ENCODE measurements at regions not wholly inside any gene's neighbourhood (a gene's known extent, or its start where the extent isn't known, plus 50 kb on each side); places are given as distances from the start of the nearest gene placed in this dataset.
"Not testable (repeated sequence)": the region's sequence is repeated elsewhere in the genome, so short reads cannot be mapped to it uniquely, and the experiment has no call there.

GRCh38 chr3:18531662-18532061 is 106.5 kb upstream of the SATB1 start:
- Histone ChIP-seq H3K27ac (no peak overlapping the region), H3K4me3 (no peak overlapping the region), H3K4me1 (replicated peaks in 1 of 2) (no peaks in the 10 kb centered on the region)
- in situ Hi-C loops (cut with MboI; ENCODE audit: low pct_unique_long_range_greater_than_20kb in 2 of 9, low sequenced_read_pairs in 9 of 9, unreplicated experiment in 9 of 9), result no loop called here
- no peak for ATAC-seq (replicated peaks in 6 of 8)
- 55 to 100% (median 88%) methylated on average over 1 of the region's 1 CpG; no CpG with 5 or more reads in 1 of the 10 experiments for WGBS, 10 experiments

- ATAC-seq (replicated peaks in 6 of 8), result no peak
These were observed 104.5 kb upstream of the SATB1 start for GRCh38 chr3:18529631-18530030.

GRCh38 chr3:18527691-18528090 is 102.6 kb upstream of the SATB1 start:
- Histone ChIP-seq H3K4me3 (no peak overlapping the region), H3K27ac (no peak overlapping the region), H3K4me1 (replicated peaks in 1 of 2) (no peaks in the 10 kb centered on the region)
- in situ Hi-C loops (cut with MboI; ENCODE audit: low pct_unique_long_range_greater_than_20kb in 2 of 9, low sequenced_read_pairs in 9 of 9, unreplicated experiment in 9 of 9), result no loop called here
- ATAC-seq (replicated peaks in 6 of 8), result no peak

More at GRCh38 chr3:18529631-18530030, 104.5 kb upstream of the SATB1 start:
- no peak overlapping the region for H3K27ac ChIP-seq
- no peak overlapping the region for H3K4me3 ChIP-seq
- H3K4me1 ChIP-seq (replicated peaks in 1 of 2), result no peaks in the 10 kb centered on the region
- in situ Hi-C loops (cut with MboI; ENCODE audit: low pct_unique_long_range_greater_than_20kb in 2 of 9, low sequenced_read_pairs in 9 of 9, unreplicated experiment in 9 of 9), result no loop called here
- WGBS, 10 experiments, result 0 to 100% (median 80%) methylated on average over 1 of the region's 1 CpG; no CpG with 5 or more reads in 3 of the 10 experiments

- no peak overlapping the region for H3K4me3 ChIP-seq
- no peaks in the 10 kb centered on the region for H3K4me1 ChIP-seq (replicated peaks in 1 of 2)
- no peak overlapping the region for H3K27ac ChIP-seq
- in situ Hi-C loops (cut with MboI; ENCODE audit: low pct_unique_long_range_greater_than_20kb in 2 of 9, low sequenced_read_pairs in 9 of 9, unreplicated experiment in 9 of 9), result no loop called here
- ATAC-seq (replicated peaks in 6 of 8), result no peak
These were observed 101.5 kb upstream of the SATB1 start for GRCh38 chr3:18526667-18527066.

GRCh38 chr3:18516170-18516569 is 91.0 kb upstream of the SATB1 start:
- H3K4me3 ChIP-seq; in situ Hi-C loops (cut with MboI; ENCODE audit: low pct_unique_long_range_greater_than_20kb in 2 of 9, low sequenced_read_pairs in 9 of 9, unreplicated experiment in 9 of 9); H3K27ac ChIP-seq; ATAC-seq (replicated peaks in 6 of 8); H3K4me1 ChIP-seq (replicated peaks in 1 of 2): not testable (repeated sequence)
- 42 to 84% (median 62%) methylated on average over 2 to 14 of the region's 19 CpGs; no CpG with 5 or more reads in 6 of the 10 experiments for WGBS, 10 experiments

GRCh38 chr3:18513091-18513490 is 88.0 kb upstream of the SATB1 start:
- 17 to 100% (median 93%) methylated on average over 1 to 3 of the region's 3 CpGs; no CpG with 5 or more reads in 1 of the 10 experiments for WGBS, 10 experiments
- Histone ChIP-seq H3K4me3 (no peak overlapping the region), H3K27ac (no peak overlapping the region), H3K4me1 (replicated peaks in 1 of 2) (no peaks in the 10 kb centered on the region)
- in situ Hi-C loops (cut with MboI; ENCODE audit: low pct_unique_long_range_greater_than_20kb in 2 of 9, low sequenced_read_pairs in 9 of 9, unreplicated experiment in 9 of 9), result no loop called here
- ATAC-seq (replicated peaks in 6 of 8), result no peak

GRCh38 chr3:18512007-18512406 is 86.9 kb upstream of the SATB1 start:
- in situ Hi-C loops (cut with MboI; ENCODE audit: low pct_unique_long_range_greater_than_20kb in 2 of 9, low sequenced_read_pairs in 9 of 9, unreplicated experiment in 9 of 9), result no loop called here
- H3K4me1 ChIP-seq (replicated peaks in 1 of 2), result no peaks in the 10 kb centered on the region
- no peak overlapping the region for H3K27ac ChIP-seq
- no peak for ATAC-seq (replicated peaks in 6 of 8)
- H3K4me3 ChIP-seq, result no peak overlapping the region
- WGBS, 10 experiments, result 0 to 100% (median 90%) methylated on average over 1 of the region's 1 CpG; no CpG with 5 or more reads in 2 of the 10 experiments

- 0 to 93% (median 74%) methylated on average over 1 to 3 of the region's 3 CpGs for WGBS, 10 experiments
- no peak for ATAC-seq (replicated peaks in 6 of 8)
- in situ Hi-C loops (cut with MboI; ENCODE audit: low pct_unique_long_range_greater_than_20kb in 2 of 9, low sequenced_read_pairs in 9 of 9, unreplicated experiment in 9 of 9), result no loop called here
- Histone ChIP-seq H3K4me3 (no peak overlapping the region), H3K4me1 (replicated peaks in 1 of 2) (no peaks in the 10 kb centered on the region), H3K27ac (no peak overlapping the region)
These were observed 85.8 kb upstream of the SATB1 start for GRCh38 chr3:18510947-18511346.

- in situ Hi-C loops (cut with MboI; ENCODE audit: low pct_unique_long_range_greater_than_20kb in 2 of 9, low sequenced_read_pairs in 9 of 9, unreplicated experiment in 9 of 9), result no loop called here
- no peak overlapping the region for H3K27ac ChIP-seq
- ATAC-seq (replicated peaks in 6 of 8), result no peak
- no peak overlapping the region for H3K4me3 ChIP-seq
- 20 to 100% (median 86%) methylated on average over 1 to 2 of the region's 2 CpGs; no CpG with 5 or more reads in 2 of the 10 experiments for WGBS, 10 experiments
- H3K4me1 ChIP-seq (replicated peaks in 1 of 2), result no peaks in the 10 kb centered on the region
These were observed 82.2 kb upstream of the SATB1 start for GRCh38 chr3:18507333-18507732.

- in situ Hi-C loops (cut with MboI; ENCODE audit: low pct_unique_long_range_greater_than_20kb in 2 of 9, low sequenced_read_pairs in 9 of 9, unreplicated experiment in 9 of 9), result no loop called here
- no peak overlapping the region for H3K4me3 ChIP-seq
- no peak for ATAC-seq (replicated peaks in 6 of 8)
- no peak overlapping the region for H3K27ac ChIP-seq
- H3K4me1 ChIP-seq (replicated peaks in 1 of 2), result no peaks in the 10 kb centered on the region
These were observed 79.9 kb upstream of the SATB1 start for GRCh38 chr3:18505056-18505455.

GRCh38 chr3:18501679-18502343 is 76.7 kb upstream of the SATB1 start:
- no peaks in the 10 kb centered on the region for H3K4me1 ChIP-seq (replicated peaks in 1 of 2)
- WGBS, 10 experiments, result 0 to 100% (median 51%) methylated on average over 1 of the region's 1 CpG; no CpG with 5 or more reads in 4 of the 10 experiments
- ATAC-seq (replicated peaks in 6 of 8), result no peak
- H3K27ac ChIP-seq, result no peak overlapping the region
- H3K4me3 ChIP-seq, result no peak overlapping the region
- in situ Hi-C loops (cut with MboI; ENCODE audit: low pct_unique_long_range_greater_than_20kb in 2 of 9, low sequenced_read_pairs in 9 of 9, unreplicated experiment in 9 of 9), result no loop called here

GRCh38 chr3:18500322-18500721 is 75.2 kb upstream of the SATB1 start:
- 0 to 71% (median 40%) methylated on average over 1 to 2 of the region's 2 CpGs; no CpG with 5 or more reads in 1 of the 10 experiments for WGBS, 10 experiments
- H3K27ac ChIP-seq, result no peak overlapping the region
- ATAC-seq (replicated peaks in 6 of 8), result no peak
- H3K4me1 ChIP-seq (replicated peaks in 1 of 2), result no peaks in the 10 kb centered on the region
- H3K4me3 ChIP-seq, result no peak overlapping the region
- in situ Hi-C loops (cut with MboI; ENCODE audit: low pct_unique_long_range_greater_than_20kb in 2 of 9, low sequenced_read_pairs in 9 of 9, unreplicated experiment in 9 of 9), result no loop called here

- no peak overlapping the region for H3K4me3 ChIP-seq
- H3K4me1 ChIP-seq (replicated peaks in 1 of 2), result peaks cover 0 to 9% of the 10 kb centered on the region in 2 donors
- WGBS, 10 experiments, result 3 to 100% (median 82%) methylated on average over 1 to 3 of the region's 3 CpGs; no CpG with 5 or more reads in 1 of the 10 experiments
- in situ Hi-C loops (cut with MboI; ENCODE audit: low pct_unique_long_range_greater_than_20kb in 2 of 9, low sequenced_read_pairs in 9 of 9, unreplicated experiment in 9 of 9), result no loop called here
- H3K27ac ChIP-seq, result no peak overlapping the region
- no peak for ATAC-seq (replicated peaks in 6 of 8)
These were observed 74.2 kb upstream of the SATB1 start for GRCh38 chr3:18499301-18499700.

GRCh38 chr3:18494251-18494650 is 69.1 kb upstream of the SATB1 start:
- in situ Hi-C loops (cut with MboI; ENCODE audit: low pct_unique_long_range_greater_than_20kb in 2 of 9, low sequenced_read_pairs in 9 of 9, unreplicated experiment in 9 of 9), result no loop called here
- 0 to 100% (median 60%) methylated on average over 1 of the region's 1 CpG; no CpG with 5 or more reads in 3 of the 10 experiments for WGBS, 10 experiments
- ATAC-seq (replicated peaks in 6 of 8), result no peak
- Histone ChIP-seq H3K4me3 (no peak overlapping the region), H3K27ac (no peak overlapping the region), H3K4me1 (replicated peaks in 1 of 2) (peaks cover 0 to 9% of the 10 kb centered on the region in 2 donors)

Measured in motor neuron (in vitro differentiated cells).